Central memory CD8-positive, alpha-beta T cell (primary cell): ENCODE measurements at regions not wholly inside any gene's neighbourhood (a gene's known extent, or its start where the extent isn't known, plus 50 kb on each side); places are given as distances from the start of the nearest gene placed in this dataset.

Source experiments
- ATAC-seq: fragments of 150-1000 bp; cut with Tn5 transposase; replicated peaks from 2 replicates; pipeline ENCODE4 v1.10.0; 2022; ENCODE audit warnings: mild to moderate bottlenecking, moderate FRiP score, moderate number of reproducible peaks; ENCODE audit not compliant: poor library complexity, severe bottlenecking; ENCODE audit errors: extremely low read depth
- DNase-seq, 2 donors: peaks; one replicate each; pipeline ENCODE4 v3.0.0; 2021; ENCODE audit warnings: low spot score in 2 of 2
- H3K27ac Mint-ChIP-seq: one replicate; pipeline ENCODE4 v1.8.0; 2022; ENCODE audit warnings: low read depth, mild to moderate bottlenecking, moderate library complexity, mixed read lengths
- H3K27me3 Mint-ChIP-seq: one replicate; pipeline ENCODE4 v1.8.0; 2022; ENCODE audit warnings: mixed read lengths
- H3K36me3 Mint-ChIP-seq: one replicate; pipeline ENCODE4 v1.8.0; 2022; ENCODE audit warnings: mild to moderate bottlenecking, moderate library complexity, mixed read lengths; ENCODE audit not compliant: insufficient read depth
- H3K4me1 Mint-ChIP-seq: one replicate; pipeline ENCODE4 v1.8.0; 2022; ENCODE audit warnings: mixed read lengths
- H3K4me3 Mint-ChIP-seq: one replicate; pipeline ENCODE4 v1.8.0; 2022; ENCODE audit warnings: mild to moderate bottlenecking, moderate library complexity, mixed read lengths
- H3K9me3 Mint-ChIP-seq: one replicate; pipeline ENCODE4 v1.8.0; 2022; ENCODE audit warnings: mixed read lengths

GRCh38 chr2:9156483-9156882, 50.1 kb upstream of the ASAP2 start:
- Mint-ChIP-seq H3K4me1 (no peaks in the 10 kb centered on the region), H3K27ac (no peak overlapping the region), H3K9me3 (no peaks in the 10 kb centered on the region), H3K27me3 (peaks cover 57% of the 10 kb centered on the region), H3K4me3 (no peak overlapping the region), H3K36me3 (no peaks in the 10 kb centered on the region)
- DNase-seq (no peak), ATAC-seq (no peak)

GRCh38 chr2:9154061-9154460, 52.6 kb upstream of the ASAP2 start:
- H3K27ac Mint-ChIP-seq: no peak overlapping the region
- no peak overlapping the region for H3K4me3 Mint-ChIP-seq
- ATAC-seq (no peak), DNase-seq (no peak)
- no peaks in the 10 kb centered on the region for H3K36me3 Mint-ChIP-seq
- H3K27me3 Mint-ChIP-seq: peaks cover 60% of the 10 kb centered on the region
- H3K4me1 Mint-ChIP-seq: no peaks in the 10 kb centered on the region
- no peaks in the 10 kb centered on the region for H3K9me3 Mint-ChIP-seq

GRCh38 chr2:9153643-9153980, 53.0 kb upstream of the ASAP2 start:
- H3K36me3 Mint-ChIP-seq: no peaks in the 10 kb centered on the region
- no peaks in the 10 kb centered on the region for H3K9me3 Mint-ChIP-seq

GRCh38 chr2:9152975-9153642, 53.5 kb upstream of the ASAP2 start:
- Mint-ChIP-seq H3K36me3 (no peaks in the 10 kb centered on the region), H3K4me3 (no peak overlapping the region), H3K9me3 (no peaks in the 10 kb centered on the region), H3K27ac (no peak overlapping the region), H3K27me3 (peaks cover 65% of the 10 kb centered on the region), H3K4me1 (no peaks in the 10 kb centered on the region)
- no peak for DNase-seq
- ATAC-seq: no peak

More at GRCh38 chr2:9153643-9153980, 53.0 kb upstream of the ASAP2 start:
- Mint-ChIP-seq H3K27ac (no peak overlapping the region), H3K4me1 (no peaks in the 10 kb centered on the region), H3K4me3 (no peak overlapping the region), H3K27me3 (peaks cover 60% of the 10 kb centered on the region)
- DNase-seq (no peak), ATAC-seq (no peak)

- ATAC-seq (no peak), DNase-seq (no peak)
- Mint-ChIP-seq H3K4me1 (peaks cover 5% of the 10 kb centered on the region), H3K27ac (no peak overlapping the region), H3K27me3 (peaks cover 74% of the 10 kb centered on the region), H3K36me3 (no peaks in the 10 kb centered on the region), H3K9me3 (no peaks in the 10 kb centered on the region), H3K4me3 (no peak overlapping the region)
Measured at GRCh38 chr2:9150906-9151305, 55.7 kb upstream of the ASAP2 start.

GRCh38 chr2:9150568-9150900, 56.1 kb upstream of the ASAP2 start:
- Mint-ChIP-seq H3K27ac (no peak overlapping the region), H3K27me3 (peaks cover 73% of the 10 kb centered on the region), H3K36me3 (no peaks in the 10 kb centered on the region), H3K4me3 (no peak overlapping the region), H3K9me3 (no peaks in the 10 kb centered on the region), H3K4me1 (peaks cover 5% of the 10 kb centered on the region)
- no peak for DNase-seq
- no peak for ATAC-seq

GRCh38 chr2:9149726-9150567, 56.7 kb upstream of the ASAP2 start:
- Mint-ChIP-seq H3K27ac (no peak overlapping the region), H3K36me3 (no peaks in the 10 kb centered on the region)

GRCh38 chr2:9149388-9149660, 57.3 kb upstream of the ASAP2 start:
- Mint-ChIP-seq H3K27ac (no peak overlapping the region), H3K4me1 (peaks cover 5% of the 10 kb centered on the region), H3K27me3 (peaks cover 62% of the 10 kb centered on the region), H3K36me3 (no peaks in the 10 kb centered on the region), H3K9me3 (no peaks in the 10 kb centered on the region), H3K4me3 (no peak overlapping the region)
- ATAC-seq: no peak
- DNase-seq: no peak

More at GRCh38 chr2:9149726-9150567, 56.7 kb upstream of the ASAP2 start:
- Mint-ChIP-seq H3K9me3 (no peaks in the 10 kb centered on the region), H3K4me1 (peaks cover 5% of the 10 kb centered on the region), H3K27me3 (peaks cover 67% of the 10 kb centered on the region), H3K4me3 (no peak overlapping the region)
- no peak for DNase-seq
- ATAC-seq: no peak

GRCh38 chr2:9146646-9147045, 60.0 kb upstream of the ASAP2 start:
- Mint-ChIP-seq H3K27ac (no peak overlapping the region), H3K27me3 (peaks cover 43% of the 10 kb centered on the region), H3K9me3 (no peaks in the 10 kb centered on the region), H3K4me3 (no peak overlapping the region), H3K4me1 (peaks cover 5% of the 10 kb centered on the region), H3K36me3 (no peaks in the 10 kb centered on the region)
- ATAC-seq (no peak), DNase-seq (no peak)

- Mint-ChIP-seq H3K27me3 (peaks cover 43% of the 10 kb centered on the region), H3K9me3 (no peaks in the 10 kb centered on the region), H3K36me3 (no peaks in the 10 kb centered on the region), H3K4me3 (no peak overlapping the region), H3K4me1 (peaks cover 5% of the 10 kb centered on the region), H3K27ac (no peak overlapping the region)
- DNase-seq: no peak
- ATAC-seq: no peak
Measured at GRCh38 chr2:9145752-9146430, 60.7 kb upstream of the ASAP2 start.

GRCh38 chr2:9145109-9145751, 61.4 kb upstream of the ASAP2 start:
- no peak overlapping the region for H3K4me3 Mint-ChIP-seq
- H3K4me1 Mint-ChIP-seq: peaks cover 5% of the 10 kb centered on the region
- DNase-seq (no peak), ATAC-seq (no peak)
- no peak overlapping the region for H3K27ac Mint-ChIP-seq
- peaks cover 42% of the 10 kb centered on the region for H3K27me3 Mint-ChIP-seq
- H3K36me3 Mint-ChIP-seq: no peaks in the 10 kb centered on the region
- no peaks in the 10 kb centered on the region for H3K9me3 Mint-ChIP-seq

- no peak for ATAC-seq
- Mint-ChIP-seq H3K4me1 (peaks cover 5% of the 10 kb centered on the region), H3K27me3 (peaks cover 42% of the 10 kb centered on the region), H3K9me3 (no peaks in the 10 kb centered on the region), H3K4me3 (no peak overlapping the region), H3K36me3 (no peaks in the 10 kb centered on the region), H3K27ac (no peak overlapping the region)
- no peak for DNase-seq
Measured at GRCh38 chr2:9144617-9145016, 62.0 kb upstream of the ASAP2 start.

GRCh38 chr2:9144046-9144445, 62.6 kb upstream of the ASAP2 start:
- Mint-ChIP-seq H3K9me3 (no peaks in the 10 kb centered on the region), H3K27ac (no peak overlapping the region), H3K4me1 (peaks cover 5% of the 10 kb centered on the region), H3K27me3 (peaks cover 42% of the 10 kb centered on the region), H3K36me3 (no peaks in the 10 kb centered on the region), H3K4me3 (no peak overlapping the region)
- DNase-seq (no peak), ATAC-seq (no peak)
